Mesendoderm (in vitro differentiated cells): ENCODE measurements at regions not wholly inside any gene's neighbourhood (a gene's known extent, or its start where the extent isn't known, plus 50 kb on each side); places are given as distances from the start of the nearest gene placed in this dataset.

Source experiments
- DNase-seq: peaks from one replicate; pipeline ENCODE4 v3.0.0; 2013
- H2AK5ac ChIP-seq: 2 replicates; pipeline ENCODE4 v1.6.1; 2013; ENCODE audit warnings: low read length, inconsistent platforms
- H2BK120ac ChIP-seq: 2 replicates; pipeline ENCODE4 v1.6.1; 2013; ENCODE audit warnings: low read depth, mild to moderate bottlenecking, low read length, moderate library complexity, mixed read lengths
- H2BK15ac ChIP-seq: replicated peaks from 2 replicates; pipeline ENCODE4 v1.6.1; 2013; ENCODE audit warnings: low read depth, mild to moderate bottlenecking, moderate library complexity
- H2BK5ac ChIP-seq: 2 replicates; pipeline ENCODE4 v1.6.1; 2013; ENCODE audit warnings: low read length, inconsistent platforms
- H3K18ac ChIP-seq: 2 replicates; pipeline ENCODE4 v1.6.1; 2013; ENCODE audit warnings: mild to moderate bottlenecking, low read length, mixed read lengths
- H3K23ac ChIP-seq: one replicate; pipeline ENCODE4 v1.6.1; 2013; ENCODE audit warnings: low read length
- H3K27ac ChIP-seq: 2 replicates; pipeline ENCODE4 v1.5.1; 2013; ENCODE audit warnings: low read depth, mild to moderate bottlenecking, inconsistent platforms, low read length, moderate library complexity
- H3K27me3 ChIP-seq: 2 replicates; pipeline ENCODE4 v1.6.1; 2013; ENCODE audit warnings: low read length, control low read depth, mild to moderate bottlenecking, inconsistent platforms; ENCODE audit not compliant: insufficient read depth, poor library complexity
- H3K36me3 ChIP-seq: 2 replicates; pipeline ENCODE4 v1.6.1; 2013; ENCODE audit warnings: low read length, inconsistent platforms; ENCODE audit not compliant: control insufficient read depth, insufficient read depth
- H3K4ac ChIP-seq: one replicate; pipeline ENCODE4 v1.6.1; 2013; ENCODE audit warnings: low read depth, mild to moderate bottlenecking, low read length, moderate library complexity
- H3K4me1 ChIP-seq: 2 replicates; pipeline ENCODE4 v1.6.1; 2013; ENCODE audit warnings: low read depth, low read length, inconsistent platforms; ENCODE audit not compliant: control insufficient read depth
- H3K4me2 ChIP-seq: 2 replicates; pipeline ENCODE4 v1.6.1; 2013; ENCODE audit warnings: low read length
- H3K4me3 ChIP-seq: 2 replicates; pipeline ENCODE4 v1.5.1; 2013; ENCODE audit warnings: mild to moderate bottlenecking, low read length
- H3K56ac ChIP-seq: one replicate; pipeline ENCODE4 v1.6.1; 2013; ENCODE audit warnings: low read length
- H3K79me1 ChIP-seq: 2 replicates; pipeline ENCODE4 v1.6.1; 2013; ENCODE audit warnings: low read length, inconsistent platforms
- H3K79me2 ChIP-seq: 2 replicates; pipeline ENCODE4 v1.6.1; 2013; ENCODE audit warnings: mild to moderate bottlenecking, low read length; ENCODE audit not compliant: control insufficient read depth, insufficient read depth
- H3K9ac ChIP-seq: 2 replicates; pipeline ENCODE4 v1.6.1; 2013; ENCODE audit warnings: low read length, inconsistent platforms
- H4K5ac ChIP-seq: one replicate; pipeline ENCODE4 v1.6.1; 2013; ENCODE audit warnings: low read length
- H4K8ac ChIP-seq: one replicate; pipeline ENCODE4 v1.6.1; 2013; ENCODE audit warnings: low read depth, mild to moderate bottlenecking, control low read depth, low read length, moderate library complexity
- WGBS: extraction: QIAGEN DNeasy Blood & Tissue Kit; methylation state at CpG from one replicate; pipeline ENCODE4 v1.1.7; 2013; ENCODE audit warnings: low lambda C conversion rate, missing lambda C conversion rate; ENCODE audit not compliant: insufficient coverage; ENCODE audit errors: extremely low coverage; 5-methylcytosine and 5-hydroxymethylcytosine counted together

DNA sequence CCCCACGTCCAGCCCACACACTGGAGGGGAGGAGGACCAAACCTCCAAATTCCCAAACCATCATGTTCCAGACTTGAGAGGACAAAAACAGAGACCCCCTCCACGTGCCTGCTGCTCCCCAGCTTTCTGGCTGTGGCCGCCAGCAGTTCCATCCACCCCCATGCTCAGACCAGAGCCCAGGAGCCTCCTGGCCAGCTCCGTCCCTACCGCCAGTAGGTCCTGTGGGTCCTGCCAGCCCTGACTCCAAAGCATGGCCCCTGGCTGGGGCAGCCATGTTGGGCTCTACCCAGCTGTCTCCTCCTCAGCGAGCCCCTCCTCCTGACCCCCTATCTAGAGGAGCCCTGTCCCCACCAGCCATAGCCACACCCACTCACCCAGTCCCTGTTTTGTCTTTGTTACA lies 227.3 kb upstream of the RTL1 start:
- peak overlapping the region; percentile 40 for H2BK120ac ChIP-seq
- DNase-seq: no peak
- WGBS: no CpG with 5 or more reads among the region's 6 CpGs

DNA sequence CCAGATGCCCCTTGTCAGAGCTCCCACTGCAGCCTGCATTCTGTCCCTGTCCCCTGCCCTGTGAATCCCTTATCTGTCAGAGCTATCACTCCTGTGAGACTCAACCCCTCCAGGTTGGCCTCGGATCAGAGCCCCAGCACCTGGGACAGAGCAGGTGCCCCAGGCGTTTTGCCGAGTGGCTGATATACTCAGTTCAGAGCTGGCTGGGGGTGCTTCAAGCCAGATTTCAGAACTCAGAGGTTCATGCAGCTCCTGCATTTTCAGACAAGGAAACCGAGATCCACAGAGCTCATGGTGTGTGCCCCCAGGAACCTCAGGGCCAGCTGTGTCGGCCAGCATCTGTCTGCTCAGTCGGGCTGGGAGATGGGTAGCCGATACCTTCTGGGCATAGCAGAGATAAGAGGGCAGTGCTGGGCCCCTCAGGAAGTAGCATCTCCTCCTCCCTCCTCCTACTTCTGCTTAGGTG lies 228.0 kb upstream of the RTL1 start:
- no peak overlapping the region for H4K8ac ChIP-seq
- H2BK5ac ChIP-seq: peak overlapping the region; percentile 87
- H3K9ac ChIP-seq: no peak overlapping the region
- no peak overlapping the region for H2BK120ac ChIP-seq
- H3K4me1 ChIP-seq: peaks cover 9% of the 10 kb centered on the region
- H3K4me2 ChIP-seq: no peak overlapping the region
- no peaks in the 10 kb centered on the region for H3K79me2 ChIP-seq
- H3K23ac ChIP-seq: peak overlapping the region; percentile 12
- H3K27ac ChIP-seq: peak overlapping the region; percentile 53
- no peak overlapping the region for H3K18ac ChIP-seq
- no peak overlapping the region for H2BK15ac ChIP-seq
- H3K4ac ChIP-seq: no peak overlapping the region
- H3K56ac ChIP-seq: peak overlapping the region; percentile 81
- no peaks in the 10 kb centered on the region for H3K27me3 ChIP-seq
- no peak overlapping the region for H4K5ac ChIP-seq
- no peaks in the 10 kb centered on the region for H3K79me1 ChIP-seq
- DNase-seq: peak; percentile 93
- WGBS: no CpG with 5 or more reads among the region's 7 CpGs
- H3K4me3 ChIP-seq: no peak overlapping the region
- no peak overlapping the region for H2AK5ac ChIP-seq
- no peaks in the 10 kb centered on the region for H3K36me3 ChIP-seq

More for the DNA sequence above, 227.3 kb upstream of the RTL1 start:
- Histone ChIP-seq H3K23ac (no peak overlapping the region), H3K79me2 (no peaks in the 10 kb centered on the region), H3K36me3 (no peaks in the 10 kb centered on the region), H2BK15ac (no peak overlapping the region), H3K56ac (peak overlapping the region; percentile 81), H3K4me3 (no peak overlapping the region), H2AK5ac (peak overlapping the region; percentile 79), H2BK5ac (peak overlapping the region; percentile 67), H3K27me3 (no peaks in the 10 kb centered on the region), H4K5ac (no peak overlapping the region), H3K4me2 (no peak overlapping the region), H3K27ac (peak overlapping the region; percentile 53), H4K8ac (no peak overlapping the region), H3K79me1 (no peaks in the 10 kb centered on the region), H3K4me1 (peaks cover 9% of the 10 kb centered on the region), H3K4ac (peak overlapping the region; percentile 84), H3K18ac (peak overlapping the region; percentile 63), H3K9ac (peak overlapping the region; percentile 57)

DNA sequence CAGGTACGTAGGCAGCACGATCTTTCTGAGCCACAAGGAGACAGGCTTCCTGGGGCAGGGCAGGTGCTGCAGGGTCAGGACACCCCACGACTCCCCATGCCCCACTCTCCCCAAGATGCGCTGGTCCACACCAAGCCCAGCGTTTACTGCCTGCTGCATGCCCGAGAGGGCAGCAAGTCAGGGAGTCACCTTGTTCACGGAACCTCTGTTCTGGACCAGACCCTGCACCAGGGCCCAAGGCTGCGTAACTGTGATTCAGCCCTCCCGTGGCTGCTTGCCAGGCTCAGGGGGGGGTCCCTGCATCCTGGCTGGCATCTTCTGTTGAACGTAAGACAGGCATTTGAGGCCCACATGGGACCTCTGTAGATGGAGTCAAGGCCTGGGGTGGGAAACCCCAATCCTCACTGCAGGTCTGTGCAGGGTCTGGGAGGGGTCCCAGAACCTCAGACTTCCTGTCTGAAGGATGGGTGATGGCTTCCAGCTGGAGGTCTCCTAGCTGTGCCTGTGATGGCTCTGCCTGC lies 228.6 kb upstream of the RTL1 start:
- H3K79me1 ChIP-seq: no peaks in the 10 kb centered on the region
- WGBS: no CpG with 5 or more reads among the region's 10 CpGs
- no peak overlapping the region for H2BK15ac ChIP-seq
- no peaks in the 10 kb centered on the region for H3K36me3 ChIP-seq
- H3K9ac ChIP-seq: peak overlapping the region; percentile 56
- DNase-seq: no peak
- peak overlapping the region; percentile 16 for H4K5ac ChIP-seq
- no peak overlapping the region for H3K4me2 ChIP-seq
- H3K23ac ChIP-seq: no peak overlapping the region
- peak overlapping the region; percentile 99 for H2BK5ac ChIP-seq
- peak overlapping the region; percentile 10 for H2BK120ac ChIP-seq
- H3K27ac ChIP-seq: peak overlapping the region; percentile 74
- no peak overlapping the region for H3K4me3 ChIP-seq
- H3K27me3 ChIP-seq: no peaks in the 10 kb centered on the region
- peak overlapping the region; percentile 92 for H3K56ac ChIP-seq
- H3K79me2 ChIP-seq: no peaks in the 10 kb centered on the region
- peaks cover 9% of the 10 kb centered on the region for H3K4me1 ChIP-seq
- peak overlapping the region; percentile 95 for H2AK5ac ChIP-seq
- H4K8ac ChIP-seq: no peak overlapping the region
- peak overlapping the region; percentile 25 for H3K18ac ChIP-seq
- H3K4ac ChIP-seq: peak overlapping the region; percentile 40

DNA sequence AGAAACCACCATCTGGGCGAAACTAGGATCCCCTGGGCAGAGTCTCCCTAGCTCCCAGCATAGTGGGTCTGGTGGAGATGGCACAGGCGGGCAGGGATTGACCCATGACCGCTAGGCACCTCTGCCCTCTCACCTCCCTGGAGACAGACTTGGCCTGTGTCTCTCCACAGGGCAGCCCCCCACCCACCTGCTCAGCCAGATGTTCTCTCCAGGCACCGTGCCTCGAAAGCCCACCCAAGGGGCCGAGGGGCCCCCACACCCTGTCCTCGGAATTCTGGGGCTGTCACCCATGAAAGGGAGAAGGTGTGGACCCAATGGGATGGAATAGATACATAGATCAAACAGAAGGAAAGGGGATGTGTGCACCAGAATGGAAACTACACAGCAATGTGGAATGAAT lies 229.1 kb upstream of the RTL1 start:
- H2AK5ac ChIP-seq: peak overlapping the region; percentile 95
- H3K9ac ChIP-seq: peak overlapping the region; percentile 20
- H2BK120ac ChIP-seq: peak overlapping the region; percentile 10
- no peaks in the 10 kb centered on the region for H3K79me2 ChIP-seq
- H2BK5ac ChIP-seq: peak overlapping the region; percentile 99
- DNase-seq: no peak
- H4K5ac ChIP-seq: no peak overlapping the region
- no peak overlapping the region for H4K8ac ChIP-seq
- no CpG with 5 or more reads among the region's 7 CpGs for WGBS
- peak overlapping the region; percentile 25 for H3K18ac ChIP-seq
- no peaks in the 10 kb centered on the region for H3K79me1 ChIP-seq
- no peak overlapping the region for H3K4me2 ChIP-seq
- H3K4me3 ChIP-seq: no peak overlapping the region
- H3K27me3 ChIP-seq: no peaks in the 10 kb centered on the region
- peak overlapping the region; percentile 74 for H3K27ac ChIP-seq
- H3K36me3 ChIP-seq: no peaks in the 10 kb centered on the region
- H3K23ac ChIP-seq: no peak overlapping the region
- H3K4me1 ChIP-seq: peaks cover 9% of the 10 kb centered on the region
- peak overlapping the region; percentile 92 for H3K56ac ChIP-seq
- peak overlapping the region; percentile 40 for H3K4ac ChIP-seq
- H2BK15ac ChIP-seq: no peak overlapping the region

DNA sequence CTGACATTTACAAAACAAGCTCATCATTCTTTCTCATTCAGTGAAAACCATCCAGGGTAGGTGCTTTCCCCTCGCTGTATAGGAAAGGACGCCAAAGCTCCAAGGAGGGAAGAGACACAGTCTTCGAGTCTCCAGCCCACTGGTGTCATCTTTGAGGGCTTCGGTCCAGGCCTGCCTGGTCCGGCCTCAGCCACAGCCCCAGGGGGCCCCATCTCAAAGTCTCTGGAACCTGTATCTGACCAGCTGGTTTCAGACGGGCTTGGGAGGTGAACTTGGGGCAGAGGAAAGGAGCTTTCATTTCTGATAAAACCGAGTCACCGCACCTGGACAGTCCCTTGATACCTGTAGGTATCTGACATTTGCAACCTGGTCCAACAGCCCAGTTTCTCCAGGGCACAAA lies 229.5 kb upstream of the RTL1 start:
- H3K4me1 ChIP-seq: peaks cover 9% of the 10 kb centered on the region
- H3K27me3 ChIP-seq: no peaks in the 10 kb centered on the region
- H3K4me2 ChIP-seq: no peak overlapping the region
- H3K27ac ChIP-seq: no peak overlapping the region
- WGBS: no CpG with 5 or more reads among the region's 8 CpGs
- peak overlapping the region; percentile 76 for H2BK120ac ChIP-seq
- no peak overlapping the region for H3K9ac ChIP-seq
- H2BK15ac ChIP-seq: no peak overlapping the region
- no peaks in the 10 kb centered on the region for H3K79me2 ChIP-seq
- H3K4ac ChIP-seq: no peak overlapping the region
- H3K36me3 ChIP-seq: no peaks in the 10 kb centered on the region
- H3K4me3 ChIP-seq: no peak overlapping the region
- H4K5ac ChIP-seq: no peak overlapping the region
- H3K23ac ChIP-seq: no peak overlapping the region
- no peak for DNase-seq
- H3K56ac ChIP-seq: peak overlapping the region; percentile 92
- peak overlapping the region; percentile 54 for H3K18ac ChIP-seq
- H2BK5ac ChIP-seq: peak overlapping the region; percentile 17
- no peaks in the 10 kb centered on the region for H3K79me1 ChIP-seq
- no peak overlapping the region for H2AK5ac ChIP-seq
- H4K8ac ChIP-seq: no peak overlapping the region

DNA sequence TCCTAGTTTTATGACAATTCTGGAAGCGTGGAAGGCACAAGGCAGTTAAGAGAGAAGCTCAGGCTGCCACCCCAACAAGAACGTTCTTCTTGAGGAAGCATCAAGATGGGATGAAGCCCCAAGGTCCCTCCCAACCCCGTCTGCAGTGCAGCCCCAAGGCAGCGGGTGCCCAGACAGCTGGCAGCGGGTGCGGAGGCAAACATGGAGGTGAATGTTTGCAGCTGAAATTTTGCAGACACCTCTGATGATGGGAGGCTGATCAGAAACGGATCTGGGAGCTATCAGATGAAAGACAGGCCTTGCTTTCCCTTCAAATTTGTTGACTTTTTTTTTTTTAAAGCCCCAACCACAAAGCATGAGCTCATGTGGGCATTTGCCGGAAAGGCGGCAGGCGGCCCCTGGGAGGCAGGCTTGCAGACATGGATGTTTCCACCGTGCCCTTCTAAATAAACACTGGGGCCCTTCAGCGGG lies 230.7 kb upstream of the RTL1 start:
- no peak for DNase-seq
- Histone ChIP-seq H3K23ac (no peak overlapping the region), H2BK120ac (peak overlapping the region; percentile 64), H3K4me2 (no peak overlapping the region), H3K27me3 (no peaks in the 10 kb centered on the region), H2BK5ac (peak overlapping the region; percentile 22), H2BK15ac (no peak overlapping the region), H3K9ac (no peak overlapping the region), H3K56ac (peak overlapping the region; percentile 20), H3K27ac (no peak overlapping the region), H3K4ac (no peak overlapping the region), H2AK5ac (peak overlapping the region; percentile 2), H3K79me2 (no peaks in the 10 kb centered on the region), H3K36me3 (no peaks in the 10 kb centered on the region), H3K4me3 (no peak overlapping the region), H3K79me1 (no peaks in the 10 kb centered on the region), H3K4me1 (peaks cover 9% of the 10 kb centered on the region), H4K5ac (no peak overlapping the region), H4K8ac (no peak overlapping the region), H3K18ac (no peak overlapping the region)
- no CpG with 5 or more reads among the region's 12 CpGs for WGBS
